Esophagus muscularis mucosa (tissue), 4 donors: ENCODE measurements at regions not wholly inside any gene's neighbourhood (a gene's known extent, or its start where the extent isn't known, plus 50 kb on each side); places are given as distances from the start of the nearest gene placed in this dataset.

Experiments used
- DNase-seq: peaks from one replicate; pipeline ENCODE4 v3.0.0-alpha.2; 2017; ENCODE audit errors: extremely low spot score
- H3K27ac ChIP-seq, 4 donors: fragments of 200-600 bp; sonication (generic); replicated peaks in 1 of 4; 1 replicate in 3 of 4; 2 replicates in 1 of 4; pipeline ENCODE4 v1.5.1; 2016 to 2019; ENCODE audit warnings: mild to moderate bottlenecking in 1 of 4
- H3K27me3 ChIP-seq, 4 donors: fragments of 200-600 bp; sonication (generic); one replicate each; pipeline versions ENCODE4 v1.5.1 to v1.6.0; 2016 to 2019
- H3K36me3 ChIP-seq, 4 donors: fragments of 200-600 bp; sonication (generic); one replicate each; pipeline ENCODE4 v1.5.1; 2016 to 2019
- H3K4me1 ChIP-seq, 4 donors: fragments of 200-600 bp; sonication (generic); one replicate each; pipeline ENCODE4 v1.5.1; 2016 to 2019
- H3K4me3 ChIP-seq, 4 donors: fragments of 200-600 bp; sonication (generic); 1 replicate in 2 of 4; 2 replicates in 2 of 4; pipeline ENCODE4 v1.5.1; 2016 to 2019; ENCODE audit warnings: mild to moderate bottlenecking in 4 of 4, moderate library complexity in 1 of 4
- H3K9me3 ChIP-seq, 4 donors: fragments of 200-600 bp; sonication (generic); 1 replicate in 3 of 4; 2 replicates in 1 of 4; pipeline ENCODE4 v1.5.1; 2016 to 2019
- CTCF ChIP-seq, 3 experiments: fragments of 200-600 bp in 2 of 3; fragments of 450-650 bp in 1 of 3; sonication (generic) in 2 of 3; IDR thresholded peaks; one replicate each; pipeline ENCODE4 v1.5.1; 2017 to 2019; ENCODE audit warnings: antibody characterized with exemption in 3 of 3, mild to moderate bottlenecking in 2 of 3, moderate library complexity in 1 of 3
- EP300 ChIP-seq: sonication (generic); formaldehyde crosslinking; IDR thresholded peaks from one replicate; pipeline ENCODE4 v1.6.1; 2017; ENCODE audit warnings: antibody characterized with exemption
- POLR2A ChIP-seq: fragments of 450-650 bp; IDR thresholded peaks from one replicate; pipeline ENCODE4 v1.6.1; 2017; ENCODE audit warnings: antibody characterized with exemption, moderate library complexity, mild to moderate bottlenecking, low read depth
- POLR2AphosphoS5 ChIP-seq, 2 donors: sonication (generic); formaldehyde crosslinking; IDR thresholded peaks; one replicate each; pipeline ENCODE4 v1.6.1; 2017; ENCODE audit warnings: antibody characterized with exemption in 2 of 2
- WGBS: methylation state at CpG from one replicate; pipeline ENCODE4 v1.1.5; 2018; 5-methylcytosine and 5-hydroxymethylcytosine counted together
- intact Hi-C: fragments of 100-400 bp; cut with DNase I; formaldehyde crosslinking; loops from one replicate; pipeline ENCODE4 v1.15.1; 2023

- TF ChIP-seq POLR2A (no peak), EP300 (no peak), POLR2AphosphoS5 (IDR thresholded peaks at IDR 0.05) (no peak)
- H3K27me3 ChIP-seq = no peaks in the 10 kb centered on the region
- H3K4me1 ChIP-seq = peaks cover 0 to 46% (median 27%) of the 10 kb centered on the region in 4 donors
- no peak overlapping the region for H3K27ac ChIP-seq
- intact Hi-C loops = no loop called here
- no peaks in the 10 kb centered on the region for H3K9me3 ChIP-seq
- no peaks in the 10 kb centered on the region for H3K36me3 ChIP-seq
- no peak overlapping the region for H3K4me3 ChIP-seq
- 92% methylated on average over 2 of the region's 2 CpGs for WGBS
- no peak for DNase-seq
Measured at GRCh38 chr11:95361180-95361579, 130.2 kb upstream of the SESN3 start.

GRCh38 chr11:95360377-95361075, 129.5 kb upstream of the SESN3 start:
- intact Hi-C loops = no loop called here

GRCh38 chr11:95359756-95360155, 128.8 kb upstream of the SESN3 start:
- TF ChIP-seq POLR2AphosphoS5 (IDR thresholded peaks at IDR 0.05) (no peak), CTCF (IDR thresholded peaks at IDR 0.05) (no peak), EP300 (no peak), POLR2A (no peak)
- 87% methylated on average over 2 of the region's 2 CpGs for WGBS
- H3K27ac ChIP-seq = no peak overlapping the region
- H3K4me1 ChIP-seq = peaks cover 0 to 36% (median 21%) of the 10 kb centered on the region in 4 donors
- no peaks in the 10 kb centered on the region for H3K36me3 ChIP-seq
- intact Hi-C loops = no loop called here
- no peaks in the 10 kb centered on the region for H3K9me3 ChIP-seq
- no peaks in the 10 kb centered on the region for H3K27me3 ChIP-seq
- H3K4me3 ChIP-seq = no peak overlapping the region
- DNase-seq = no peak

More at GRCh38 chr11:95360377-95361075, 129.5 kb upstream of the SESN3 start:
- TF ChIP-seq POLR2A (no peak), POLR2AphosphoS5 (IDR thresholded peaks at IDR 0.05) (no peak), CTCF (IDR thresholded peaks at IDR 0.05) (no peak), EP300 (no peak)
- H3K9me3 ChIP-seq = no peaks in the 10 kb centered on the region
- no peak for DNase-seq
- H3K4me1 ChIP-seq = peaks cover 0 to 44% (median 27%) of the 10 kb centered on the region in 4 donors
- H3K27me3 ChIP-seq = no peaks in the 10 kb centered on the region
- H3K36me3 ChIP-seq = no peaks in the 10 kb centered on the region
- H3K4me3 ChIP-seq = no peak overlapping the region
- H3K27ac ChIP-seq = no peak overlapping the region
- WGBS = 85% methylated on average over 8 of the region's 8 CpGs

GRCh38 chr11:95359341-95359663, 128.3 kb upstream of the SESN3 start:
- WGBS = 67% methylated on average over 1 of the region's 1 CpG
- no peaks in the 10 kb centered on the region for H3K27me3 ChIP-seq
- intact Hi-C loops = no loop called here
- TF ChIP-seq EP300 (no peak), CTCF (IDR thresholded peaks at IDR 0.05) (no peak), POLR2A (no peak), POLR2AphosphoS5 (IDR thresholded peaks at IDR 0.05) (no peak)
- no peak overlapping the region for H3K4me3 ChIP-seq
- H3K36me3 ChIP-seq = no peaks in the 10 kb centered on the region
- peak overlapping the region in 2 of 4 donors; percentile 7 to 36 for H3K27ac ChIP-seq
- H3K9me3 ChIP-seq = no peaks in the 10 kb centered on the region
- peaks cover 0 to 32% (median 18%) of the 10 kb centered on the region in 4 donors for H3K4me1 ChIP-seq
- DNase-seq = no peak

- Histone ChIP-seq H3K36me3 (no peaks in the 10 kb centered on the region), H3K4me3 (no peak overlapping the region), H3K4me1 (peaks cover 0 to 26% (median 18%) of the 10 kb centered on the region in 4 donors), H3K9me3 (no peaks in the 10 kb centered on the region), H3K27ac (peak overlapping the region in 2 of 4 donors; percentile 7 to 36), H3K27me3 (no peaks in the 10 kb centered on the region)
- WGBS = 54% methylated on average over 5 of the region's 5 CpGs
- DNase-seq = no peak
- intact Hi-C loops = no loop called here
- no peak for TF ChIP-seq POLR2A
- no peak for TF ChIP-seq EP300
- peak in 1 of 2 donors; percentile 15 for TF ChIP-seq POLR2AphosphoS5 (IDR thresholded peaks at IDR 0.05)
Measured at GRCh38 chr11:95358511-95359340, 127.7 kb upstream of the SESN3 start.
